Uterus (tissue), 3 donors: ENCODE measurements at regions not wholly inside any gene's neighbourhood (a gene's known extent, or its start where the extent isn't known, plus 50 kb on each side); places are given as distances from the start of the nearest gene placed in this dataset.

ENCODE experiments used
- DNase-seq, 2 donors: peaks; one replicate each; pipeline ENCODE4 v3.0.0-alpha.2; 2019 to 2020
- H3K27ac ChIP-seq, 2 donors: fragments of 200-600 bp; sonication (generic); 1 replicate in 1 of 2; 2 replicates in 1 of 2; pipeline ENCODE4 v1.5.1; 2016 to 2018
- H3K27me3 ChIP-seq, 2 donors: fragments of 200-600 bp; sonication (generic); one replicate each; pipeline ENCODE4 v1.5.1; 2018 to 2019; ENCODE audit warnings: control low read depth in 1 of 2
- H3K36me3 ChIP-seq, 2 donors: fragments of 200-600 bp; sonication (generic); one replicate each; pipeline ENCODE4 v1.5.1; 2019; ENCODE audit warnings: control low read depth in 1 of 2
- H3K4me1 ChIP-seq, 2 donors: fragments of 200-600 bp; sonication (generic); one replicate each; pipeline ENCODE4 v1.5.1; 2018 to 2019; ENCODE audit warnings: control low read depth in 1 of 2
- H3K4me3 ChIP-seq, 2 donors: fragments of 200-600 bp; sonication (generic); 1 replicate in 1 of 2; 2 replicates in 1 of 2; pipeline ENCODE4 v1.5.1; 2018 to 2019; ENCODE audit warnings: mild to moderate bottlenecking in 1 of 2
- H3K9me3 ChIP-seq, 2 donors: fragments of 200-600 bp; sonication (generic); one replicate each; pipeline ENCODE4 v1.5.1; 2019; ENCODE audit warnings: control low read depth in 1 of 2
- POLR2A ChIP-seq, 2 donors: fragments of 450-650 bp; IDR thresholded peaks; one replicate each; pipeline ENCODE4 v1.6.1; 2016; ENCODE audit warnings: antibody characterized with exemption in 2 of 2, mild to moderate bottlenecking in 1 of 2, moderate library complexity in 1 of 2
- intact Hi-C: fragments of 100-400 bp; cut with DNase I; formaldehyde crosslinking; loops from one replicate; pipeline ENCODE4 v1.15.1; 2023; ENCODE audit warnings: low total_unique reads
- TF ChIP-seq, protein P1 (sequence below), 4 experiments: fragments of 200-600 bp in 2 of 4; fragments of 450-650 bp in 2 of 4; sonication (generic) in 2 of 4; IDR thresholded peaks; one replicate each; pipeline ENCODE4 v1.5.1; 2016 to 2019; ENCODE audit warnings: antibody characterized with exemption in 4 of 4, mild to moderate bottlenecking in 2 of 4, moderate library complexity in 1 of 4
- donor health status: DM: yes; HTN: yes; CAD: no.

DNA sequence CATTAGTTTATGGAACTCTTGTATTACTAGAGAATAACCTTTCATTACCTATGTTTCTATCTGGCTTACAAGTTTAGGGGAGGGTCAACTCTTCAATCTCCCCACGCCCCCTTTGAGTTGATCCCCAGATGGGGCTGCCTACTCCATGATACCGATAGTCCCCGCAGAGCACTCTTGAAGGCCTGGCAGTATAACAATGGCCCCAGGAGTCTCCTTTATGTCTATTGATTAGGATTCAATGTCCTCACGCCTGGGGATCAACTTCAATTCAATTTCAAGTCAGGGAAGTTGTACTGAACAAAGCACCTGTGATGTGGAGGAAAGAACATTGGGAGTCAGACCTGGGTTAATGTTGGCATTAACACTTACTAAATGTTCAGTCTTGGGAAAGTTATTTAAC, 520.2 kb downstream of the METTL15 start:
- TF ChIP-seq, protein P1, sequence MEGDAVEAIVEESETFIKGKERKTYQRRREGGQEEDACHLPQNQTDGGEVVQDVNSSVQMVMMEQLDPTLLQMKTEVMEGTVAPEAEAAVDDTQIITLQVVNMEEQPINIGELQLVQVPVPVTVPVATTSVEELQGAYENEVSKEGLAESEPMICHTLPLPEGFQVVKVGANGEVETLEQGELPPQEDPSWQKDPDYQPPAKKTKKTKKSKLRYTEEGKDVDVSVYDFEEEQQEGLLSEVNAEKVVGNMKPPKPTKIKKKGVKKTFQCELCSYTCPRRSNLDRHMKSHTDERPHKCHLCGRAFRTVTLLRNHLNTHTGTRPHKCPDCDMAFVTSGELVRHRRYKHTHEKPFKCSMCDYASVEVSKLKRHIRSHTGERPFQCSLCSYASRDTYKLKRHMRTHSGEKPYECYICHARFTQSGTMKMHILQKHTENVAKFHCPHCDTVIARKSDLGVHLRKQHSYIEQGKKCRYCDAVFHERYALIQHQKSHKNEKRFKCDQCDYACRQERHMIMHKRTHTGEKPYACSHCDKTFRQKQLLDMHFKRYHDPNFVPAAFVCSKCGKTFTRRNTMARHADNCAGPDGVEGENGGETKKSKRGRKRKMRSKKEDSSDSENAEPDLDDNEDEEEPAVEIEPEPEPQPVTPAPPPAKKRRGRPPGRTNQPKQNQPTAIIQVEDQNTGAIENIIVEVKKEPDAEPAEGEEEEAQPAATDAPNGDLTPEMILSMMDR (IDR thresholded peaks at IDR 0.05) = no peak
- TF ChIP-seq POLR2A (IDR thresholded peaks at IDR 0.05) = no peak
- DNase-seq = no peak
- no peak overlapping the region for H3K4me3 ChIP-seq
- intact Hi-C loops = no loop called here
- H3K9me3 ChIP-seq = no peaks in the 10 kb centered on the region
- H3K27ac ChIP-seq = no peak overlapping the region
- no peaks in the 10 kb centered on the region for H3K4me1 ChIP-seq
- H3K27me3 ChIP-seq = no peaks in the 10 kb centered on the region
- H3K36me3 ChIP-seq = no peaks in the 10 kb centered on the region

DNA sequence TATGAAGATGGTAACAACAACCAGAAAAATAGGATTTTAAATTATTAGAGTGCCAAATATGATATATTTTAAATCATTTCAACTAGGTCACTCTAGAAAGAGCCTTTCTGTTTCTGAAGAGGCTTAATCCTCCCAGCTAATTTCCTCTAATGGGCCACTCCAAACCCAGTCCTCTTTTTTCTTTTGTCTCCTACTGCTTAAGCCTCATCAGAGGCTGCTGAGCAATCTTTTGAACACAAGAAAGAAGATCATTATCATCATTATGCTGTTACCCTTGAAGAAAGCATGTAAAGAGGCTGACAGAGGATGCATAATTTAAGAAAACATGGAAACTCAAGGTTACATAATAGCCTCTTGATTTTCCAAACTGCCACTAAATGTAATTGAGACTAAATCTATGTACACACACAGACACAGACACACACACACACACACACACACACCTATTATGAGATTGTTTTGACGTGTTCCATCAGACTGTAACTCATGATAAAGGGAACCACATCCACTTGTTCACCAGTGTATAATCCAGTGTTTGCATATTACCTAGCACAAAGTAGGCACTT, 519.6 kb downstream of the METTL15 start:
- H3K27me3 ChIP-seq = no peaks in the 10 kb centered on the region
- no peaks in the 10 kb centered on the region for H3K4me1 ChIP-seq
- H3K36me3 ChIP-seq = no peaks in the 10 kb centered on the region
- no peak overlapping the region for H3K4me3 ChIP-seq
- TF ChIP-seq POLR2A (IDR thresholded peaks at IDR 0.05) = no peak
- TF ChIP-seq, protein P1 (IDR thresholded peaks at IDR 0.05) = no peak
- H3K27ac ChIP-seq = no peak overlapping the region
- intact Hi-C loops = no loop called here
- no peaks in the 10 kb centered on the region for H3K9me3 ChIP-seq
- DNase-seq = no peak

DNA sequence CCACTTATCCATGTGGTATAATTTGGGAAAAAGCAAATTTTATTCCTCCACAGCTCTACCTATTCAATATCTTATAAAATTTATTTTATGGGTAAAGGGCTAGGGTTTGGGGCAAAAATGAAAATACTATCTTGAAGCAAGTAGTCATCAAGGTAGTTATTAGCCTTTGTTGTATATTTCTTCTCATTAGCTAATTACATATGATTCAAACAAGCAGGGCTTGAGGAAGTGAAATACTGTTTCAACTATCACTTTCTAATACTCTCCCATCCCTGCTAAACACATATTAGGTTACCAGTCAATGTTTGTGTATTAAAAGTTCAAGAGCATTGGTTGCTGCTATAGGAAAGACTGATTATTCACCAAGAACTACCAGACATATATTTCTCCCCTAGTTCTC, 517.3 kb downstream of the METTL15 start:
- Histone ChIP-seq H3K9me3 (no peaks in the 10 kb centered on the region), H3K27me3 (no peaks in the 10 kb centered on the region), H3K4me3 (no peak overlapping the region), H3K36me3 (no peaks in the 10 kb centered on the region), H3K27ac (no peak overlapping the region), H3K4me1 (no peaks in the 10 kb centered on the region)
- no peak for TF ChIP-seq POLR2A (IDR thresholded peaks at IDR 0.05)
- TF ChIP-seq, protein P1 (IDR thresholded peaks at IDR 0.05) = no peak
- DNase-seq = no peak
- intact Hi-C loops = no loop called here

DNA sequence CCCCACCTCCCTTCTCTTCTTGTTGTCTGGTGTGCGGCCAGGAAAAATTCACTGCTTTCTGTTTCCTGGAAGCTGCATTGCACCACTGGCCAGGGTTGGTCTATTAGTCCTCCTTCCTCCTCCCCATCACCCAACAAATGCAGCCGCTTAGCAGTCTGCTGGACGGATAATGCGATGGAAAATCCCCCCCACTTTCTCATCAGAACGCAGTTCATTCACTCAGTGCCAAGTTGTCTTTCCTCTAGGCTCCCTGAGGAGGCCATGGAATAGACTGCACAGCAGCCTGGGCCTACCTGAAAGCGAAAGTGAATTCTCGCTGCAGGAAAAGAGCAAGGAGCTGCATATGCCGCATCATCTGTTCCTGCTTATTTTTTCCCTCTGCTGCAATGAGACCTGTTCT, 513.6 kb downstream of the METTL15 start:
- H3K27ac ChIP-seq = no peak overlapping the region
- intact Hi-C loops = no loop called here
- no peaks in the 10 kb centered on the region for H3K4me1 ChIP-seq
- no peaks in the 10 kb centered on the region for H3K9me3 ChIP-seq
- DNase-seq = peak in 1 of 2 donors; percentile 17
- no peaks in the 10 kb centered on the region for H3K36me3 ChIP-seq
- peak overlapping the region in 1 of 2 donors; percentile 20 for H3K4me3 ChIP-seq
- TF ChIP-seq POLR2A (IDR thresholded peaks at IDR 0.05) = no peak
- TF ChIP-seq, protein P1 (IDR thresholded peaks at IDR 0.05) = no peak
- no peaks in the 10 kb centered on the region for H3K27me3 ChIP-seq

DNA sequence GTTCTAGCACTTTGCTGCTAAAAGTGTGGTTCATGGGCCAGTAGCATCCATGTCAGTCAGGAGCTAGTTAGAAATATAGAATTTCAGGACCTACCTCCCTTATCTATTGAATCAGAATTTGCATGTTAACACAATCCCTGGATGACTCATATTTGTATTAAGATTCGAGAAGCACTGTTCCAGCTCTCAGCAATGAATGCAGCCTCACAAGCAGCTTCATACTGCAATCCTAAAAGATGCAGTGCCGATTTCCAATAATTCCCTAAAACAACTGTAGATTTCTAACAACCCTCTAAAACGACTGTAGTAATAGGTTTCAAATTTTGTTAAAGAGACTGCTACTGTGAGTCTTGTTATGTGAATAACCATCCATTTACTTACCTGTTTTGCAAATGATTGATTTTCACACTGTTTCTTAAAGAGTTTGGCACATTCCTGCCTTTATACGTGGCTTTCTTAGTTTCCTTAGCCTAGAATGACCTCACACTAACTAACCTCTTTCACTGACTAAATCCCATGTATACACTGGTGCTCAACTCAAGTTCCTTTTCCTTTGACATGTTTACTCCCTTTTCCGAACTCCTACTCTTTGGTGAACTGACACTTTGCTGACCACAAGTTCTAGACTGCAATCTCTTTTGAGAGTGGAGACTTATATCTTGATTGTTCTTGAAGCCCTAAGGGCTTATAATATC, 511.8 kb downstream of the METTL15 start:
- Histone ChIP-seq H3K4me1 (no peaks in the 10 kb centered on the region), H3K9me3 (no peaks in the 10 kb centered on the region), H3K4me3 (no peak overlapping the region), H3K27ac (no peak overlapping the region), H3K36me3 (no peaks in the 10 kb centered on the region), H3K27me3 (no peaks in the 10 kb centered on the region)
- no peak for DNase-seq
- intact Hi-C loops = no loop called here
- TF ChIP-seq, protein P1 (IDR thresholded peaks at IDR 0.05) = no peak
- no peak for TF ChIP-seq POLR2A (IDR thresholded peaks at IDR 0.05)
